Progenitor cell of endocrine pancreas (in vitro differentiated cells): ENCODE measurements at regions not wholly inside any gene's neighbourhood (a gene's known extent, or its start where the extent isn't known, plus 50 kb on each side); places are given as distances from the start of the nearest gene placed in this dataset.

Experiments used
- DNase-seq: peaks from one replicate; pipeline ENCODE4 v3.0.0; 2021; ENCODE audit warnings: low spot score; ENCODE audit not compliant: unreplicated experiment
- H3K27ac Mint-ChIP-seq: 2 replicates; pipeline ENCODE4 v1.8.0; 2021; ENCODE audit warnings: mild to moderate bottlenecking, moderate library complexity, mixed read lengths
- H3K27me3 Mint-ChIP-seq: 2 replicates; pipeline ENCODE4 v1.8.0; 2021; ENCODE audit warnings: mixed read lengths
- H3K36me3 Mint-ChIP-seq: 2 replicates; pipeline ENCODE4 v1.8.0; 2022; ENCODE audit warnings: mixed read lengths; ENCODE audit not compliant: insufficient read depth
- H3K4me1 Mint-ChIP-seq: 2 replicates; pipeline ENCODE4 v1.8.0; 2021; ENCODE audit warnings: low read depth, mixed read lengths
- H3K4me3 Mint-ChIP-seq: 2 replicates; pipeline ENCODE4 v1.8.0; 2021; ENCODE audit warnings: low read depth, mild to moderate bottlenecking, moderate library complexity, mixed read lengths
- H3K9me3 Mint-ChIP-seq: 2 replicates; pipeline ENCODE4 v1.8.0; 2021; ENCODE audit warnings: low read depth, mixed read lengths
- CTCF ChIP-seq: fragments of 200-600 bp; sonication (generic); IDR thresholded peaks from one replicate; pipeline ENCODE4 v1.5.0; 2021; ENCODE audit warnings: antibody characterized with exemption, mild to moderate bottlenecking; ENCODE audit not compliant: unreplicated experiment

DNA sequence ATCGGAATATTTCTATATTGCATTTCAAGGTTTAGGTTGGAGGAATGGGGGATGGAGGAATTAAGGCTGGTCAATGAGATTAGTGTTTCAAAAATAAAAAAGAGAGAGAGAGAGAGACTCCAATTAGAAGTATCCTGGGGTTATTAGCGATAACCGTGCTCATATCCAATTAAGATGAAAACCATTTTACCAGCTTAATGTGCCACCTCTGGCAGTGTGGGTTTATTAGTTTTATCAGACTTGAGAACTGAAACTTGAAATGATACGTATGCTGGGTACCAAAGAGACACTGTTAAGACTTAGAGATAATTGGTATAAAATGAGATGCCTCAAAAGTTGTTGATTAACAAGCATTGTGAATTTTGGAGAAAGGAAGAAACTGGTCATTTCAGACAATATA lies 251.5 kb upstream of the NR2F2 start:
- H3K27ac Mint-ChIP-seq, result no peak overlapping the region
- H3K4me1 Mint-ChIP-seq, result no peaks in the 10 kb centered on the region
- no peaks in the 10 kb centered on the region for H3K27me3 Mint-ChIP-seq
- H3K9me3 Mint-ChIP-seq, result no peaks in the 10 kb centered on the region
- H3K4me3 Mint-ChIP-seq, result no peak overlapping the region
- H3K36me3 Mint-ChIP-seq, result no peaks in the 10 kb centered on the region
- DNase-seq, result no peak
- no peak for TF ChIP-seq CTCF

GRCh38 chr15:96079882-96080281 lies 250.6 kb upstream of the NR2F2 start:
- H3K4me3 Mint-ChIP-seq, result no peak overlapping the region
- H3K4me1 Mint-ChIP-seq, result no peaks in the 10 kb centered on the region
- no peaks in the 10 kb centered on the region for H3K9me3 Mint-ChIP-seq
- no peak for DNase-seq
- no peaks in the 10 kb centered on the region for H3K36me3 Mint-ChIP-seq
- H3K27me3 Mint-ChIP-seq, result no peaks in the 10 kb centered on the region
- TF ChIP-seq CTCF, result no peak
- H3K27ac Mint-ChIP-seq, result no peak overlapping the region

DNA sequence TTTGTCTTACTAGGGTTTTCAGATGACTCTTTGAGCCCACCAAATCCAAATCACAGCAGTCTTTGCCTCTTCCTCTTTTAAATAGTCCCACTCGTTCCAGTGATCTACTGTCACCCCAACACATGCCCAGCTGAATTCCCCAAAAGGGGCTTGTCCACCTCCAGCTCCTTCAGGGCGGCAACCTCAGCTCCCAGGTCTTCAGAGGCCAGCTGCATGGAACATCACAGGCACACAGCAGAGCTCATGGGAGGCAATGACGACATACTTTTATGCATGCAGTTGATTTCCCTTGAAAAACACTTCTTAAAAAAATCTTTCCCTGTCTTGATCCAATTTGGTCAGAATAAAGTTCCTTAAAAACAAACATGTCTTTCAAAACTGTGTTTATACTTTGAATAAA lies 244.3 kb upstream of the NR2F2 start:
- Mint-ChIP-seq H3K27ac (no peak overlapping the region), H3K4me3 (no peak overlapping the region), H3K4me1 (peaks cover 4% of the 10 kb centered on the region), H3K36me3 (no peaks in the 10 kb centered on the region), H3K27me3 (no peaks in the 10 kb centered on the region), H3K9me3 (no peaks in the 10 kb centered on the region)
- no peak for DNase-seq
- no peak for TF ChIP-seq CTCF

DNA sequence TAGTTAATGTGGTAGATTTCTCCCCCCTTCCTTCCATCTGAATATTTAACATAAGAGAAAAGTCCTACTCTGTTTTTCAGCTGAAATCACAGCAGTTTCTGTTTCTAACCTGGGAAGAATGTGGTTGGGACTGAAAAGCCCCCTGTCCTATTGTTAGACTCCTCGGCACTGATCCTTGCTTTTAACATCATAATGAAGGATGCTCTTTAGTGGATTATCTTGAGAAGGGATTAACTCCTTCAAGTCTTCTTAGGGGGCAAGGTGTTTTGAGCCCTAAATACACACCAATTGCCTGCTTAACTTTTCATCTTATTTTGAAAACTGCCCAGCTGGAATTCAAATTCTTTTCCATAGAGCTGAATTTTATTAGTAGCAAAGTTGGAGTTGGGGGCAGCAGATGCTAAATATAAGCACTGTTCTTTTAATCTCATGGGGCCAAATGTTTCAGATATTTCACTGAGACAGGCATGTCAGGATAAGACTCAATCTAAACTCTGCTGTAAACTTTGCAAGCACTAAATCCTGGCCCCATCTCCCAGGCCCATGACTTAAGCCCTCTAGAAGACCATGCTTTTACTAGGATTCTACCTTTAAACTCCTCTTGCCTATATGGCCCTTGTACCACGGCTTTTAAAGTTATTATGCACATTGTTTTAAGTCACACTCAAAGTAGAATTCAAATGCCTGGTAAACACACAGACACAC lies 243.2 kb upstream of the NR2F2 start:
- no peak for TF ChIP-seq CTCF
- Mint-ChIP-seq H3K9me3 (no peaks in the 10 kb centered on the region), H3K4me1 (peaks cover 4% of the 10 kb centered on the region), H3K27me3 (no peaks in the 10 kb centered on the region), H3K36me3 (no peaks in the 10 kb centered on the region), H3K27ac (no peak overlapping the region), H3K4me3 (no peak overlapping the region)
- DNase-seq, result no peak

DNA sequence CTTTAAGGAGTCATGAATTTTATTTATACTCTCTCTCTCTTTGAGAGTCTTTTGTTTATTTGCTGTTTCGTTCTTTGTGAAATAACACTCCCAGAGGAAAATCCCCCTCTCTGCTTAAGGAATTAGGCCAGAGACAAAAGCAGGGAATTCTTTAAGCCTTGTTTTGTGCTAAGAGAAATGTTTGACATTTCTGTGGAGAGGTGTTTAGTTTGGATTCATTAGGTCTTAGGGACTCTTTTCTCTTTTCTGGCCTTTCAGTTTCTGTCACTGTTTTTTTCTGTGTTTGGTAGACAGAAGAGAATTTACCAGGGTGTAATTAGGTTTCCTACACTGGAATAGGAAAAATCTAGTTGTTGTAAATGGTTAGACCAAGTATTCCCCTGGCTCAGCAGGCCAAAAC lies 241.8 kb upstream of the NR2F2 start:
- Mint-ChIP-seq H3K36me3 (no peaks in the 10 kb centered on the region), H3K27me3 (no peaks in the 10 kb centered on the region)
- DNase-seq, result no peak

More for the DNA sequence above, 241.8 kb upstream of the NR2F2 start:
- Mint-ChIP-seq H3K4me1 (peaks cover 9% of the 10 kb centered on the region), H3K9me3 (no peaks in the 10 kb centered on the region), H3K27ac (no peak overlapping the region), H3K4me3 (no peak overlapping the region)
- TF ChIP-seq CTCF, result no peak
